ENCODE measurements at regions not wholly inside any gene's neighbourhood (a gene's known extent, or its start where the extent isn't known, plus 50 kb on each side); places are given as distances from the start of the nearest gene placed in this dataset.
"Not testable (repeated sequence)": the region's sequence is repeated elsewhere in the genome, so short reads cannot be mapped to it uniquely, and the experiment has no call there.

- no peak for DNase-seq (ENCODE audit: low spot score)
These were observed 266.5 kb upstream of the VLDLR start for GRCh38 chr9:2354856-2355696.

- no peak for DNase-seq (ENCODE audit: low spot score)
These were observed 265.9 kb upstream of the VLDLR start for GRCh38 chr9:2355697-2355983.

GRCh38 chr9:2356041-2356790 lies 265.4 kb upstream of the VLDLR start:
- no peak for DNase-seq (ENCODE audit: low spot score)

GRCh38 chr9:2359891-2360471 lies 261.6 kb upstream of the VLDLR start:
- no peak for DNase-seq (ENCODE audit: low spot score)

- DNase-seq (ENCODE audit: low spot score) = no peak
These were observed 259.4 kb upstream of the VLDLR start for GRCh38 chr9:2362150-2362549.

- no peak for DNase-seq (ENCODE audit: low spot score)
These were observed 258.3 kb upstream of the VLDLR start for GRCh38 chr9:2363138-2363745.

GRCh38 chr9:2363781-2364180 lies 257.8 kb upstream of the VLDLR start:
- no peak for DNase-seq (ENCODE audit: low spot score)

GRCh38 chr9:2367970-2368369 lies 253.6 kb upstream of the VLDLR start:
- no peak for DNase-seq (ENCODE audit: low spot score)

- no peak for DNase-seq (ENCODE audit: low spot score)
These were observed 247.9 kb upstream of the VLDLR start for GRCh38 chr9:2373648-2374047.

GRCh38 chr9:2375114-2375513 lies 246.5 kb upstream of the VLDLR start:
- no peak for DNase-seq (ENCODE audit: low spot score)

GRCh38 chr9:2377117-2377516 lies 244.5 kb upstream of the VLDLR start:
- DNase-seq (ENCODE audit: low spot score) = no peak

- DNase-seq (ENCODE audit: low spot score) = no peak
These were observed 243.8 kb upstream of the VLDLR start for GRCh38 chr9:2377834-2378233.

- DNase-seq (ENCODE audit: low spot score) = no peak
These were observed 243.3 kb upstream of the VLDLR start for GRCh38 chr9:2378266-2378665.

- no peak for DNase-seq (ENCODE audit: low spot score)
These were observed 242.8 kb upstream of the VLDLR start for GRCh38 chr9:2378816-2379215.

- DNase-seq (ENCODE audit: low spot score) = no peak
These were observed 236.8 kb upstream of the VLDLR start for GRCh38 chr9:2384741-2385140.

GRCh38 chr9:2385746-2386145 lies 235.8 kb upstream of the VLDLR start:
- no peak for DNase-seq (ENCODE audit: low spot score)

- DNase-seq (ENCODE audit: low spot score) = no peak
These were observed 235.0 kb upstream of the VLDLR start for GRCh38 chr9:2386566-2386965.

- DNase-seq (ENCODE audit: low spot score) = no peak
These were observed 234.4 kb upstream of the VLDLR start for GRCh38 chr9:2387166-2387565.

GRCh38 chr9:2389404-2389803 lies 232.2 kb upstream of the VLDLR start:
- no peak for DNase-seq (ENCODE audit: low spot score)

- DNase-seq (ENCODE audit: low spot score) = no peak
These were observed 231.6 kb upstream of the VLDLR start for GRCh38 chr9:2390028-2390427.

GRCh38 chr9:2391509-2392132 lies 230.0 kb upstream of the VLDLR start:
- not testable (repeated sequence) for DNase-seq (ENCODE audit: low spot score)

- DNase-seq (ENCODE audit: low spot score) = not testable (repeated sequence)
These were observed 227.4 kb upstream of the VLDLR start for GRCh38 chr9:2394087-2394741.
